GM18511 (cell line): ENCODE measurements at regions not wholly inside any gene's neighbourhood (a gene's known extent, or its start where the extent isn't known, plus 50 kb on each side); places are given as distances from the start of the nearest gene placed in this dataset.
A peak's percentile ranks its signal among the peaks of the same experiment; 100 is the strongest.

Experiments
- ATAC-seq: cut with Tn5 transposase; IDR thresholded peaks from one replicate; pipeline ENCODE4 v1.9.1; 2021; ENCODE audit warnings: mild to moderate bottlenecking, moderate library complexity; ENCODE audit not compliant: unreplicated experiment

GRCh38 chr15:101124731-101125451, 127.0 kb downstream of the CHSY1 start:
- no peak for ATAC-seq

DNA sequence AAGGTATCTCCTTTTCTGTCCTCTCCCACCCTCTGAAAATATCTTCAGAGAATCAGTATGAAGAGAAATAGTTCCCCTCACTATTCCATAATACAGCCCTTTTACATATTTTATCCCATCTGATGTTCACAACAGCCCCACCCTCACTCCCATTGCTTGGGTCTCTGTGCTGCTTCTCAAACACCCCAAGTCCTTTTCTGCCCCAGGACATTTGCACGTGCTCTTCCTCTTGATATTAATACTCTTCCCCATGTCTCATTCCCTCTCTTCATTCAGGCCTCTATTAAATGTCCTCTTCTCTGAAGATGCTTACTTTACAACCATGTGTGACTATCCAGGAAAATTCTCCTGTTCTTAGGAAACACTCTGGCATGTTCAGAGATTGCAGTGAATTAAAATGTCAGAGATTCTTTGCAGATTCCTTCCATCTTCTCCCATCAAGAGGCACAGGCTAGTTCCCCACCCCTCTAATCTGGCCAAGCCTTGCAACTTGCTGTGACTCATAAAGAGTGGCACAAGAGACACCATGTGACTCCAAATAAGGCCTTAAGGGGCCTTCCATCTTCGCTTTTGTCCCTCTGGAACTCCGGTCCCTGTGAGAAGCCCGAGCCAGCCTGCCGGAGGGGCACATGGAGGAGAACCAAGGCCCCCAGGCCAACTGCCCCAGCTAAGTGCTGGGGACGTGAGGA, 128.5 kb downstream of the CHSY1 start:
- no peak for ATAC-seq

DNA sequence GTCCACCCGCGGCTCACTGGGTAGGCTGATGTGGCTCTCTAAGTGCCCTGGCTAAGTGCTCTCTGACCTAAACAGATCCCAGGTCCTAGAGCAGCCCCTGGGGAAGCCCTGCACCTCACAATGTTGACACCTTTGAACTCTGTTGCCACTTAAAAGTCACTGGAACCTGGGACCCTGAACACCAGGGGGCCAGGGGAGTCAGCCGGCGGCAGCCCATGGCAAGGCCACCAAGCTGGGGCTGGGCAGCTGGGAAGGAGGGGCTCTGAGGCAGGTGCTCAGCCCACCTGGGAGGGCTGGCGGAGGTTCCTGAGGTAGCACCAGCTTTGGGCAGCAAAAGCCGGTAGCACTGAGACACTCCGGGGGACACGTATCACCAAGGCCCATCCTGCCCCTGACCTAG, 129.0 kb downstream of the CHSY1 start:
- ATAC-seq, result no peak

DNA sequence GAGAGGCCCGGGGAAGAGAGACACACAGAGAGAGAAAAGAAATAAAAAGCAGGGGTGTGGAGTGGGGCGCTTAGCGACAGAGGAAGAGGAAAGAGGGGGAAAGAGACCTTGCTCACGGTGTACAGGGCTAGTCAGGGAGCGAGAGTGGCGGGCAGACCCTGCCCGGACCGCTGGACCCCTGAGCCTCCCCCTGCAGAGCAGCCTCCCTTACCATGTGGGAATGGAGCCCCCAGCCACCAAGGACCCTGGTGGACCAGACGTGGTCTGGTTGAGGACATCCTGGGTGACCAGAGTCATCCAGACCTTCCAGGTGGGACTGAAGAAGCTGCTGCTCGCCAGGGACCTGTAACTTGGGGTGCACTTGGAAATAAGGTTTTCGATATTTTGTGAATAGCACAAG, 129.6 kb downstream of the CHSY1 start:
- ATAC-seq, result no peak

DNA sequence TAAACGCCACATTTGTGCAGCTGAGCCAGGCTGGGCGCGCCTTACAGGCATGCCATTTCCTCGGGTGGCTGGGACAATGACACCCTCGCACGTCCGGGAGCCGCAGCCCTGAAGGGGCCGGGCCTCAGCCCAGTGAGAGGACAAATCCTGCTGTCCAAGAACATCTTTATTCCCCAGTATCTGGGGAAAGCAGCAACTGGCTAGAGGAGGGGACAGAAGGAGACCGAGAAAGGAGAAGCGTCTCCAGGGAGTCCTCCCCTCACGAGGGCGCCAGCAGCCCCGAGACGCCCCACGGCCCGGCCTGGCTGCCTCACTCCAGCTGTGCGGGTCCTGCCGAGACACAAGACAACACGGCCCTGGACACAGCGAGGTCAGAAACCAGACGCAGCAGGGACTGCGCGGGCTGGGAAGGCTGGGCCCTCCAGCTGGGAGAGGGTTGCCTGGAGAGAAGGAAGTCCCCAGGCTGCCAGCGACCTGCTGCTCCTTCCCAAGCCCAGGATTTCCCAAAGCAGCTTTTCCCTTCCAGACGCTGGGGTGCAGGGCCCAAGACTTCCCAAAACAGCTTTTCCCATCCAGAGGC, 130.2 kb downstream of the CHSY1 start:
- peak; percentile 81 for ATAC-seq

DNA sequence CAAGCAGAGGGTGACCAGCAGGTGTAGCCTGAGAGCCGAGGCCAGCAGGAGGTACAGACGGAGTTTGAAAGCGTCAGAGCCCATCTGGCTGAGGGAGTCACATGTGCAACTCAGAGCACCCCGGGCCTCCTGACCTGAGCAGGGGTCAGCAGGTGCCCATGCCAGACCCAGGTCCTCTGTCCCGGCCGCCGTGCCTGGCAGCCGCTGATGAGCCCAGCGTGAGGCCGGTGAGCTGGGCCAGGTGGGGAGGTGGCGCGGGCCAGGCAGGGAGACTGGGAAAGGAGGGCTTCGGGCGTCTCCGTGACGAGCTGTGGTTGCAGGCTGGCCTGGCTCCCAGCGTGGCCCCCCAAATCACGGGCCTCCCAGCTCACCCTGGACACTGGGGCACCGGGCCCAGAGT, 130.9 kb downstream of the CHSY1 start:
- ATAC-seq, result no peak

DNA sequence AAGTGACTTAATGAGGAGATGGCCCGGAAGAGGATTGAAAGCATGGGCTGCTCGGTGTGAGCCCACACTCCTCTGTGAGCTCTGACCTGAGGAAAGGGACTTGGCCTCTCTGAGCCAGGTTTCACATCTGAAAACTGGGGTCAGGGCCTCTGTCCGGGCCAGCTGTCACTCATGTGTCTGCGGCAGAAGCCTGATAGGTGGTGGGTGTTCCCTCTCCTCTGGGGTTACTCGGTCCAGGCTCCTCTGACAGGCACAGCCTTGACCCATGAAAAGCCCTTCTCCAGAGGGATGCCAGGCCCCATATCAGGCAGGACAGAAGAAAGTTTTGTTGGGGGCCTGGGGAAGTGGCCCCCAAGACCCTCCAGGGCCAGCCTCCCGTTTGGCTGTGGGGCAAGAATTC, 131.4 kb downstream of the CHSY1 start:
- ATAC-seq, result no peak
